Hematopoietic multipotent progenitor cell treated with erythropoietin and hydrocortisone succinate and interleukin-3 and kit ligand, for 8 days (in vitro differentiated cells): ENCODE measurements at regions not wholly inside any gene's neighbourhood (a gene's known extent, or its start where the extent isn't known, plus 50 kb on each side); places are given as distances from the start of the nearest gene placed in this dataset.

Experiments
- DNase-seq: peaks from one replicate; pipeline ENCODE4 v3.0.0-alpha.2; 2015

DNA sequence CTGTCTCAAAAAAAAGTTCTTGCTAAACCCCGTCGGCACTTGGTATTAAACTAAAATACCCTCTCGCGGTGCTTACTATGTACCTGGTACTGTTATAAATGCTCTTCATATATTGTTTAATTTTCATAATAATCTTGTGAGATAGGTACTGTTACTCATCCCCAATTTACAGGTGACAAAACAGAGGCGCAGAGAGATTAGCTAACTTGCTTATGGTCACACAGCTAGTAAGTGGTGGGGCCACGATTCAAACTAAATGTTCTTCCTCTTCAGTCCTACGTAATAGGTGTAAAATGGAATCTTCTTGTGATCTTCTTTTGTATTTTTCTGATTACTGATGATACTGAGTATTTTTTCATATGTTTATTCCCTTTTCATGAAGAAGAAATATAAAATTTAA lies 51.3 kb downstream of the TET3 start:
- no peak for DNase-seq

- DNase-seq: peak; percentile 98
Measured at GRCh38 chr2:74036450-74037195, 51.9 kb downstream of the TET3 start.

- DNase-seq: peak; percentile 90
Measured at GRCh38 chr2:74037379-74037860, 52.7 kb downstream of the TET3 start.

DNA sequence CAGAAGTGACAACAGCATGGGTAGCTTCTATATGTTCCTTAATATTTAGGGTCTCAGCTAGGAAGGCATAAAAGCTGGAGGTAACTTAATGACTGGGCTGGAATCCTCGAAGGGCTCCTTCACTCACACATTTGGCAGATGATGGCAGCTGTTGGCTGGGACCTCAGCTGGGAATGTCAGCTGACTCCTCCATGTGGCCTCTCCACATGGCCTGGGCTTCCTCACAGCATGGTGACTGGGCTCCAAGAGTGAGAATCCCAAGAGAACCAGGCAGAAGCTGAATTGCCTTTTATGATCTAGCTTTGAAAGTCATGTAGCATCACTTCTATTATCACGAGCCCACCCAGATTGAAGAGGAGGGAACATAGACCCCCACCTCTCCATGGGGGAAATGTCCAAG lies 54.9 kb downstream of the TET3 start:
- no peak for DNase-seq

DNA sequence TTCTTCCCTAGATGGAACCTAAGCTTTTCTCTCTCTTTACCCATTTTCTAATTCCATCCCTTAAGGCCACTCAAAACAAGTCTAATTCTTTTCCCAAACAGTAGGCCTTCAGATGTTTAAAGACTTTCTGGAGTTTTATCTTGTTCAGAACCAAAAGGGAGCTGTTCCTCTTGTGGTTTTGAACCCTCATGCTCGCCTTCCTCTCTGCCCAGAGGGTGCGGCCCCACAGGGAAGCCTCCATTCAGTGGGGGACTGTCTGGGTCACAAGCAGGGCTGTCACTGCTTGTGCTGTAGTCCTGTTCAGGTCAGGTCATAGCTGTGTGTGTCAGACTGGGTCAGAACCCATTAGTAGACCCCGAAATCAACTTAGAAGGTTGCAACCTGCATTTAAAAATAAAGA lies 56.5 kb downstream of the TET3 start:
- peak; percentile 82 for DNase-seq

- DNase-seq: no peak
Measured at GRCh38 chr2:74041726-74042125, 57.0 kb downstream of the TET3 start.

- no peak for DNase-seq
Measured at GRCh38 chr2:74042606-74043005, 57.9 kb downstream of the TET3 start.

- peak; percentile 69 for DNase-seq
Measured at GRCh38 chr2:74043345-74044329, 58.9 kb downstream of the TET3 start.

DNA sequence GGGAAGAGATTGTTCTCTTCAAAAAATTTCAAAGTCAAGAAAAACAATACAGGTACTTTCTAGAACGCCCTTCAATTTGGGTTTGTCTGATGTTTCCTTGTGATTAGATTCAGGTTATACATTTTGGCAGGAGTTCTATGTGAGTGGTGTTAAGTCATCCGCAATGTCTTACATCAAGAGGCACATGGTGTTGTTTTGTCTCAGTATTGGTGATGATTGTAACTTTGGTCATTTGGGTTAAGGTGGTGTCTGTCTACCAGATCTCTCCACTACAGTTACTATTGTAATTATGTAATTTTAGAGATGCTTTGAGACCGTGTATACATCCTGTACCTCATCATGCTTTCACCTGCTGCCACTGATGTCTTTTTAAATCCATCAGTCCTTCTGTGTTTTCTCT lies 60.3 kb downstream of the TET3 start:
- DNase-seq: no peak

DNA sequence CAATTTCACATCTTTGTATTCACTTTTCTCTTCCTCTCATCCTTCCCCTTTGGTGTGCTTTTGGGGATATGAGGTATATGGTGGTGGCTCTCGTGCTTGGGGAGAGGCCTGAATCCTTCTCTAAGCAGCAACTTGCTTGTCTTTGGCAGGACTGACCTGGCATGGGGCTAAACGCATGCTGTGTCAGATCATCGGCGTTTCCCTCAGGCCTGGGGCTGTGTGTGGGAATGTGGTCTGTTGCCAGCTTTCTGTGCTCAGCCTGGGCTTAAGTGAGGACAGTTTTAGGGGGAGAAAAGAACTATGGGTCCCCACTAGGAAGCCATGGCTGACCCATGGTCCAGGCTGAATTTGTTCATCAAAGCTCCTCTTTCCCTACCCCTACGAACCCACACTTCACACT lies 60.7 kb downstream of the TET3 start:
- DNase-seq: no peak

DNA sequence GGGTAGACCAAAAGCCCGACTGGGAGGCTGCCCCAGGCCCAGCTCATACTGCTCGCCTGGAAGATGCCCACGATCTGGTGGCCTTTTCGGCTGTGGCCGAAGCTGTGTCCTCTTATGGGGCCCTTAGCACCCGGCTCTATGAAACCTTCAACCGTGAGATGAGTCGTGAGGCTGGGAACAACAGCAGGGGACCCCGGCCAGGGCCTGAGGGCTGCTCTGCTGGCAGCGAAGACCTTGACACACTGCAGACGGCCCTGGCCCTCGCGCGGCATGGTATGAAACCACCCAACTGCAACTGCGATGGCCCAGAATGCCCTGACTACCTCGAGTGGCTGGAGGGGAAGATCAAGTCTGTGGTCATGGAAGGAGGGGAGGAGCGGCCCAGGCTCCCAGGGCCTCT lies 61.7 kb downstream of the TET3 start:
- DNase-seq: no peak

DNA sequence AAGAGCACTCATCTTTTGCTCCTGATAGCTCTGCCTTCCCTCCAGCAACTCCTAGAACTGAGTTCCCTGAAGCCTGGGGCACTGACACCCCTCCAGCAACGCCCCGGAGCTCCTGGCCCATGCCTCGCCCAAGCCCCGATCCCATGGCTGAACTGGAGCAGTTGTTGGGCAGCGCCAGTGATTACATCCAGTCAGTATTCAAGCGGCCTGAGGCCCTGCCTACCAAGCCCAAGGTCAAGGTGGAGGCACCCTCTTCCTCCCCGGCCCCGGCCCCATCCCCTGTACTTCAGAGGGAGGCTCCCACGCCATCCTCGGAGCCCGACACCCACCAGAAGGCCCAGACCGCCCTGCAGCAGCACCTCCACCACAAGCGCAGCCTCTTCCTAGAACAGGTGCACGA lies 62.4 kb downstream of the TET3 start:
- no peak for DNase-seq

GRCh38 chr2:74048147-74048546 lies 63.4 kb downstream of the TET3 start:
- DNase-seq: peak; percentile 52

GRCh38 chr2:74048843-74049519 lies 64.3 kb downstream of the TET3 start:
- peak; percentile 85 for DNase-seq

- DNase-seq: no peak
Measured at GRCh38 chr2:74050151-74050550, 65.4 kb downstream of the TET3 start.

- peak; percentile 74 for DNase-seq
Measured at GRCh38 chr2:74051504-74051903, 66.8 kb downstream of the TET3 start.

DNA sequence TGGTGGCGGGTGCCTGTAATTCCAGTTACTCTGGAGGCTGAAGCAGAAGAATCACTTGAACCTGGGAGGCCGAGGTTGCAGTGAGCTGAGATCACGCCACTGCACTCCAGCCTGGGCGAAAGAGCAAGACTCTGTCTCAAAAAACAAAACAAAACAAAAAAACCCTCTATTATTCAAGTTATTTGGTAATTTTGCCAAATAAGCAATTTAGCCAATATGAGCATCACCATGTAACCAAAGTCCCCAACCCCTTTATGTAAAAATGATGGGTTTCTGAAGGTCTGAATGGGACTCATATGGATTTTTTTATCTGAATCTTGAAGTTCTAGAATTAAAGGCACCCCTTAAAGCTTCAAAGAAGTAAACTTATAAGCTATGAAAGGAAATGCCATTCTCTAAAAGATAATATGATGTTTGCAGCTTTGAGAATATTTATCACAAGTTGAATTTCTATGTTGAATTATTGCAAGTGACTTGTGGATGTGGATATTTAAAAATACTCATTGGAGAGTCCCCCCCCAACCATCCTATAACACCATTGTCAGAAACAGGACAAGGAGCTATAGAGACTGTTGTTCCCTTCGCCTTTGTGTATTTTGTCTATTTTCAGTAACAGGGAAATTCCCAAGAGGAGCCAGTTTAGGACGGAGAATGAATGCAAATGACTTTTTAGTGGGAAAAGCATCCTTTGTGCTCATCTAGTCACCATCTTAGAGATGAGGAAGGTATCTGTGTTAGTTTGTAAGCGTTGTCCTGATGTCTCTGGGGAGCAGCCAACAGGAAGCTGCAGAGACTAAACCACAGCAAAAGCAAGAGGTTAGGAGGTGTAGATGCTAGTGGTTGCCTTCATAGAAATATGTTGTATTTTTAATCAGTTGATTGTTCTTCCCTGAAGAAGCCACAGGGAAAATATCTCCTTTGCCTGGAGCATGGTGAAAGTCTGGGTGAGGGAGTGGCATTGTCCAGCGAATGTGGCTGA lies 68.3 kb downstream of the TET3 start:
- no peak for DNase-seq

DNA sequence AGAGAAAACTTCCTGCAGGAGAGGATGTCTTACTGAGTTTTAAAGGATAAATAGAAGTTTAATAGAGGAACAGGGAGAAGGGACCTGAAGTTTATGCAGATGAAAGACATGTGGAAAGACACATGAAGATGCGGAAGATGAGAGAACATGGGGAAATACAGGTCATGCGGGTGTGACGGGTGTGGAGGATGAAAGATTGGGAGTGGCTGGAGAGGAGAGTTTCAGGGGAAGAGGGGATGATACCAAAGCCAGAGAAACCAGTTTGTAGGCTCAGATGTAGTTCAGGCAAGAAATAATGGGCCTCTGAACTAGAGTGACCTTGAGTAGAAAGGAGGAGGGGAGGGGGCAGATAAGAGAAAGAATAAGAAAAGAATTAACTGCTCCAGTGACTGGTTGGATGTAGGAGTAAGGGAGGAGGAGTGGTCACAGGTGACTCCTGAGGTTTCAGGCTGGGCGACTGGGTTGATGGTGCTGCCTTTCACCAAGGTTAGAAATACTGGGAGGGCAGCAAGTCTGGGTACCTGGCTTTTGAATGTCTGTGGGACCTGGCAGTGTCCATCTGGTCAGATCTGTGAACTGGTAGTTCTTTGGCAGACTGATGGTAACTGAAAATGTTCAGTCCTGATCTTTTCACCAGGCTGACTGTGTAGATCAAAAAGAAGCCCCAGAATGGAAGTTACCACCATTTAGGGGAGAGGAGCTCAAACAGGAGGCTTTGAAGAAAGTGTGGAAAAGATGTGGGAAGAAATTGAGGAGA lies 69.4 kb downstream of the TET3 start:
- DNase-seq: no peak

DNA sequence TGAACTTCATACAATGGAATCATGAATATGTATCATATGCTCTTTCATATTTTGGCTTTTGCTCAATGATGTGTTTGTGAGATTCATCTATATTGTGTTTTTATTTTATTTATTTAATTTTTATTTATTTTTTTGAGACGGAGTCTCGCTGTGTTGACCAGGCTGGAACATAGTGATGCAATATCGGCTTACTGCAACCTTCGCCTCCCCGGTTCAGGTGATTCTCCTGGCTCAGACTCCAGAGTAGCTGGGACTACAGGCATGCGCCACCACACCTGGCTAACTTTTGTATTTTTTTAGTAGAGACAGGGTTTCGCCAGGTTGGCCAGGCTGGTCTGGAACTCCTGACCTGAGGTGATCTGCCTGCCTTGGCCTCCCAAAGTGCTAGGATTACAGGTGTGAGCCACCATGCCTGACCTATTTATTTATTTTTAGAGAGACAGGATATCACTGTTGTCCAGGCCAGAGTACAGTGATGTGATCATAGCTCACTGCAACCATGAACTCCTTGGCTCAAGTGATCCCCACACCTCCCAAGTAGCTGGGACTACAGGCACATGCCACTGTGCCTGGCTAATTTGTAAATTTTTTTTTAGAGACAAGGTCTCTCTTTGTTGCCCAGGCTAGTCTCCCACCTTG lies 74.5 kb downstream of the TET3 start:
- no peak for DNase-seq

GRCh38 chr2:74063486-74063885 lies 78.8 kb downstream of the TET3 start:
- DNase-seq: no peak

DNA sequence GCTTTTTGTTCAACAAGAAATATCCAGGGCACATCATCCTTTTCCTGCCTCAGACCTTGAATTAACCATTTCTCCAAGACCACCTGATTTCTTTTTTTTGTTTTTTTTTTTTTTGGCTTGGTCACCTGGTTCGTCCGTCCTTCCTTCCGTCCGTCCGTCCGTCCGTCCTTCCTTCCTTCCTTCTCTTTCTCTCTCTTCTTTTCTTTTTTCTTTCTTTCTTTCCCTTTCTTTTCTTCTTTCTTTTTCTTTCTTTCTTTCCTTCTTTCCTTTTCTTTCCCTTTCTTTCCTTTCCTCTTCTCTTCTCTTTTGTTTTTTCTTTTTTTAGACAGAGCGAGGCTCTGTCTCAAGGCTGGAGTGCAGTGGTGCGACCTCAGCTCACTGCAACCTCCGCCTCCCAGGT lies 80.7 kb downstream of the TET3 start:
- DNase-seq: no peak
